Smooth muscle cell (in vitro differentiated cells): ENCODE measurements at regions not wholly inside any gene's neighbourhood (a gene's known extent, or its start where the extent isn't known, plus 50 kb on each side); places are given as distances from the start of the nearest gene placed in this dataset.

Experiments used
- DNase-seq: peaks from one replicate; lab custom pipeline; 2025; ENCODE audit not compliant: unreplicated experiment; lab: John Stamatoyannopoulos, UW
- H2AFZ ChIP-seq: fragments of 200-600 bp; sonication (generic); 2 replicates; pipeline ENCODE4 v1.6.0; 2016; ENCODE audit warnings: antibody characterized with exemption, low read depth, mild to moderate bottlenecking
- H3F3A ChIP-seq: fragments of 200-600 bp; sonication (generic); 2 replicates; pipeline ENCODE4 v1.6.0; 2017; ENCODE audit warnings: antibody characterized with exemption, low read depth
- H3K27ac ChIP-seq: fragments of 200-600 bp; sonication (generic); 2 replicates; pipeline ENCODE4 v1.5.1; 2016; ENCODE audit warnings: low read depth, mild to moderate bottlenecking
- H3K27me3 ChIP-seq: fragments of 200-600 bp; sonication (generic); 2 replicates; pipeline ENCODE4 v1.6.1; 2016; ENCODE audit warnings: low read depth, mild to moderate bottlenecking
- H3K36me3 ChIP-seq: fragments of 200-600 bp; sonication (generic); 2 replicates; pipeline ENCODE4 v1.5.1; 2016; ENCODE audit warnings: low read depth
- H3K4me1 ChIP-seq: fragments of 200-600 bp; sonication (generic); 2 replicates; pipeline ENCODE4 v1.5.1; 2016; ENCODE audit warnings: low read depth
- H3K4me2 ChIP-seq: fragments of 200-600 bp; sonication (generic); 2 replicates; pipeline ENCODE4 v1.6.0; 2016; ENCODE audit warnings: mild to moderate bottlenecking
- H3K4me3 ChIP-seq: fragments of 200-600 bp; sonication (generic); 2 replicates; pipeline ENCODE4 v1.5.1; 2016; ENCODE audit warnings: mild to moderate bottlenecking
- H3K79me2 ChIP-seq: fragments of 200-600 bp; sonication (generic); 2 replicates; pipeline ENCODE4 v1.6.0; 2016; ENCODE audit warnings: low read depth, mild to moderate bottlenecking
- H3K9ac ChIP-seq: fragments of 200-600 bp; sonication (generic); 2 replicates; pipeline ENCODE4 v1.6.0; 2016; ENCODE audit warnings: low read depth
- H3K9me3 ChIP-seq: fragments of 200-600 bp; sonication (generic); replicated peaks from 2 replicates; pipeline ENCODE4 v1.5.1; 2016; ENCODE audit warnings: low read depth
- H4K20me1 ChIP-seq: fragments of 200-600 bp; sonication (generic); 2 replicates; pipeline ENCODE4 v1.6.0; 2016; ENCODE audit warnings: low read depth
- WGBS: methylation state at CpG from one replicate; pipeline ENCODE4 v1.1.7; 2016; ENCODE audit warnings: low lambda C conversion rate; 5-methylcytosine and 5-hydroxymethylcytosine counted together
- TF ChIP-seq, protein P1 (sequence below): fragments of 200-600 bp; sonication (generic); IDR thresholded peaks from 2 replicates; pipeline ENCODE4 v1.5.1; 2017; ENCODE audit warnings: borderline replicate concordance, mild to moderate bottlenecking, antibody characterized with exemption; ENCODE audit not compliant: insufficient read depth, poor library complexity, severe bottlenecking

DNA sequence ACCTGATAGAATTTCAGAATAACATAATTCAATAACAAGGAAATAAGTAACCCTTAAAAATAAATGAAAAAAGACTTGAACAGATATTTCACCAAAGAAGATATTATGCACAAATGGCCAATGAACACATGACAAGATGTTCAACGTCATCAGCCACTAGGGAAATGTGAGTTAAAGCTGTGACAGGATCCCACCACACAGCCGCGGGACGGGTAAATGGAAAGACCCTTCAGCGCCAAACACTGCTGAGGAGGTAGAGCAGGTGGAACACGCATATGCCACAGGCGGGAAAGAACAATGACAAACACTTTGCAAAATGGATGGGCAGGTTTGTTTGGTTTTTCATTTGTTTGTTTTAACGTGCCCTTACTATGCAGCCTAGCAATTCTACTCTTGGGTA, 86.1 kb upstream of the RNF32 start:
- no peak overlapping the region for H3K9ac ChIP-seq
- H3K79me2 ChIP-seq, result no peaks in the 10 kb centered on the region
- no peak overlapping the region for H3K4me2 ChIP-seq
- no peaks in the 10 kb centered on the region for H3K4me1 ChIP-seq
- no peaks in the 10 kb centered on the region for H3K9me3 ChIP-seq
- no peaks in the 10 kb centered on the region for H4K20me1 ChIP-seq
- H3K27me3 ChIP-seq, result no peaks in the 10 kb centered on the region
- H3K4me3 ChIP-seq, result no peak overlapping the region
- no peak overlapping the region for H3K27ac ChIP-seq
- H3K36me3 ChIP-seq, result no peaks in the 10 kb centered on the region
- no peak for DNase-seq
- H3F3A ChIP-seq, result no peaks in the 10 kb centered on the region
- no peak overlapping the region for H2AFZ ChIP-seq
- TF ChIP-seq, protein P1, sequence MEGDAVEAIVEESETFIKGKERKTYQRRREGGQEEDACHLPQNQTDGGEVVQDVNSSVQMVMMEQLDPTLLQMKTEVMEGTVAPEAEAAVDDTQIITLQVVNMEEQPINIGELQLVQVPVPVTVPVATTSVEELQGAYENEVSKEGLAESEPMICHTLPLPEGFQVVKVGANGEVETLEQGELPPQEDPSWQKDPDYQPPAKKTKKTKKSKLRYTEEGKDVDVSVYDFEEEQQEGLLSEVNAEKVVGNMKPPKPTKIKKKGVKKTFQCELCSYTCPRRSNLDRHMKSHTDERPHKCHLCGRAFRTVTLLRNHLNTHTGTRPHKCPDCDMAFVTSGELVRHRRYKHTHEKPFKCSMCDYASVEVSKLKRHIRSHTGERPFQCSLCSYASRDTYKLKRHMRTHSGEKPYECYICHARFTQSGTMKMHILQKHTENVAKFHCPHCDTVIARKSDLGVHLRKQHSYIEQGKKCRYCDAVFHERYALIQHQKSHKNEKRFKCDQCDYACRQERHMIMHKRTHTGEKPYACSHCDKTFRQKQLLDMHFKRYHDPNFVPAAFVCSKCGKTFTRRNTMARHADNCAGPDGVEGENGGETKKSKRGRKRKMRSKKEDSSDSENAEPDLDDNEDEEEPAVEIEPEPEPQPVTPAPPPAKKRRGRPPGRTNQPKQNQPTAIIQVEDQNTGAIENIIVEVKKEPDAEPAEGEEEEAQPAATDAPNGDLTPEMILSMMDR, result no peak
- WGBS, result 93% methylated on average over 8 of the region's 8 CpGs

DNA sequence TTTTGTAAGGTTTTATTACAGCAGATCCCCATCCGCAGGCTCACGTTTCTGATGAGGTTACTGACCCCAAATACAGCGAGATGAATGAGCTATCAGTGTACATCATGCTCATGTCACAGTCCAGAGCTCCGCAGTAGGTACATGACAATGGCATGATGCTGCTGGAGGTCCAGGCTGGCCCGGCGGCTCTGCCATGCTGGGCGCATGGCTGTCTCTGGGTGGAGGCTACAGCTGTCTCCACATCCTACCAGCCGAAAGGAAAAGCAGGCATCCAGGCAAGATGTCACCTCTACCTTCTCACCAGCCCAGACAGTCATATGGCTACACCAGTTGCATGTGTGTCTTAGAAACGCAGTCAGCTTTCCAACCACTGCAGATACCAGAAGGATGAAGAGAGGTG, 90.9 kb upstream of the RNF32 start:
- no peaks in the 10 kb centered on the region for H4K20me1 ChIP-seq
- no peaks in the 10 kb centered on the region for H3K79me2 ChIP-seq
- no peak overlapping the region for H3K4me3 ChIP-seq
- H3K9me3 ChIP-seq, result no peaks in the 10 kb centered on the region
- TF ChIP-seq, protein P1, result no peak
- H3K36me3 ChIP-seq, result no peaks in the 10 kb centered on the region
- no peaks in the 10 kb centered on the region for H3K4me1 ChIP-seq
- no peak overlapping the region for H3K4me2 ChIP-seq
- H3K9ac ChIP-seq, result no peak overlapping the region
- H3F3A ChIP-seq, result no peaks in the 10 kb centered on the region
- DNase-seq, result no peak
- no peaks in the 10 kb centered on the region for H3K27me3 ChIP-seq
- no peak overlapping the region for H2AFZ ChIP-seq
- WGBS, result 95% methylated on average over 9 of the region's 9 CpGs
- H3K27ac ChIP-seq, result no peak overlapping the region

DNA sequence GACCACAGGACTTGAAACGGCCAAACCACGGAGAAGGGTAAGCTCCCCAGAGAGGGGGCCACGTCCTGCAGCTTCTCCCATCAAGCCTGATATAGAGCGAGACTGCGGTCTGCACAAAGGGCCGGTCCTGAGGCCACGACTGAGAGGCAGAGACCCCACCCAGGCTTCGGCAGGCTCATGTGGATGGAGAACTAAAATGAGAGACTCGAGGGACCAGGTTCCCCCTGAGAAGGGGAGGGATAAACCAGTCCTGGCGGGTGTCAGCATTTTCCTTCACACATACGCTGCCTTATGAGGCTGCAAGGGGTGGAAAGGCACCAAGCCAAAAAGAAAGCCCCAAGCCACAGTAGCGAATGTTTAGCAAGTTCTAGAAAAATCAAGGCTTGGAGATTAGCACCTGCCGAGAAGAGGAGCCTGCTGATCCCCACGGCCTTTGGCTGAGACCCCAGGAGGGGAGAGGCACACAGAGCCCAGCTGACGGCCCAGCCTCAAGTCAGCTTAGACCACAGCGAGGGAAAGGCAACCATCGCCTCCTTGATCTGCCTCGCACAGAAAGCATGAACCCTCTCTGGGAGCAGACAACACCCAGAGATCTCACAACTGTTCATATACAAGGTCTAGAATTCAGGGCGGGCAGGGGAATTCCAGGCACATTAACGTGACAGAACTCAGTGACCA, 92.6 kb upstream of the RNF32 start:
- H3K27me3 ChIP-seq, result no peaks in the 10 kb centered on the region
- H3K4me3 ChIP-seq, result no peak overlapping the region
- H4K20me1 ChIP-seq, result no peaks in the 10 kb centered on the region
- H3K4me2 ChIP-seq, result no peak overlapping the region
- H3K27ac ChIP-seq, result no peak overlapping the region
- no peaks in the 10 kb centered on the region for H3K79me2 ChIP-seq
- no peak for DNase-seq
- no peaks in the 10 kb centered on the region for H3K4me1 ChIP-seq
- H3F3A ChIP-seq, result no peaks in the 10 kb centered on the region
- H3K36me3 ChIP-seq, result no peaks in the 10 kb centered on the region
- no peak overlapping the region for H2AFZ ChIP-seq
- TF ChIP-seq, protein P1, result no peak
- 84% methylated on average over 20 of the region's 20 CpGs for WGBS
- H3K9ac ChIP-seq, result no peak overlapping the region
- H3K9me3 ChIP-seq, result no peaks in the 10 kb centered on the region

DNA sequence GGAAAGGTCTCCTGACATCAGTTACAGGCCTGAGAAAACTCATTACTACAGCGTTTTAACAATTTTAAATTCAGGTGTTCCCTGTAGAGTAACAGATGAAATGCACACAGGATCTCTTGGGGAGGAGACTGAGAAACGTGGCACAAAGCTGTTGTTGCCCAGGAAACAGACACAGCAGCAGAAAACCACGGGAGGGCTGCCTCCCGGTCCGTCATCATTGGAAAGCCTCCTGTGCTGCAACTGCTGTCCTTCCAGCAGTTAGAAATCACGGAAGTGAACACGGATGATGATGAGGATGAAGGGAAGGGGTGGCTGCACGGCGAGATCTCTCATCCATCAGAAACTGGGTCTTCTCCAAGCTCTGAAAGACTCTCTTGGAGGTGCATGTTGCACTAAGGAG, 94.6 kb upstream of the RNF32 start:
- H3K4me2 ChIP-seq, result no peak overlapping the region
- TF ChIP-seq, protein P1, result no peak
- no peaks in the 10 kb centered on the region for H3K27me3 ChIP-seq
- no peaks in the 10 kb centered on the region for H3K79me2 ChIP-seq
- no peaks in the 10 kb centered on the region for H3K4me1 ChIP-seq
- H3K27ac ChIP-seq, result no peak overlapping the region
- H3K36me3 ChIP-seq, result no peaks in the 10 kb centered on the region
- H4K20me1 ChIP-seq, result no peaks in the 10 kb centered on the region
- WGBS, result 81% methylated on average over 9 of the region's 9 CpGs
- H2AFZ ChIP-seq, result no peak overlapping the region
- H3F3A ChIP-seq, result no peaks in the 10 kb centered on the region
- no peaks in the 10 kb centered on the region for H3K9me3 ChIP-seq
- no peak for DNase-seq
- H3K4me3 ChIP-seq, result no peak overlapping the region
- H3K9ac ChIP-seq, result no peak overlapping the region
